Fibroblast of villous mesenchyme (primary cell): ENCODE measurements at regions not wholly inside any gene's neighbourhood (a gene's known extent, or its start where the extent isn't known, plus 50 kb on each side); places are given as distances from the start of the nearest gene placed in this dataset.

Experiments
- DNase-seq: peaks from one replicate; pipeline ENCODE4 v3.0.0-alpha.2; 2010; ENCODE audit warnings: low read depth
- H3K4me3 ChIP-seq: 2 replicates; pipeline ENCODE4 v1.5.1; 2011; ENCODE audit warnings: low read depth, mild to moderate bottlenecking, low read length
- CTCF ChIP-seq: IDR thresholded peaks from 2 replicates; pipeline ENCODE4 v1.5.1; 2012; ENCODE audit warnings: low read depth, mild to moderate bottlenecking, low read length; ENCODE audit not compliant: insufficient read depth

DNA sequence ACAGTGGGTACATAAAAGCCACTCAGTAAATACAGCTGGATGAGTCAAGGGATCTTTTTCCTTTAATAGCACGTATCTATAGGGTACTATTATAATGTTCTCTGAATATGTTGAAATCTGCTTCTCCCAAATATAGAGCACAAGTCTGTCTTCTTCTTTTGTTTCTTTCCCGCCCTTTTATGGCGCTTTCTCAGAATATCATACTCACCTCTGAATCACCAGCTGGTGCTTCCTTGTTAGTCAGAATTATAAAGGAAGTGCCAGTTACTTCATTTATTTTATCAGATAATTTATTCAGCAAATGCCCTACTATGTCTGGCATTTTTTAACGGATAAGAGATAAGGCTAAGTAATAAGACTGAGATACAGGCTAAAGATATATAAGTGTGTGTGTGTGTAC, 772.9 kb downstream of the SORCS3 start:
- TF ChIP-seq CTCF = no peak
- no peak overlapping the region for H3K4me3 ChIP-seq
- DNase-seq = no peak

- no peak for DNase-seq
- no peak overlapping the region for H3K4me3 ChIP-seq
- no peak for TF ChIP-seq CTCF
These were observed 768.3 kb downstream of the SORCS3 start for GRCh38 chr10:105409370-105409769.

DNA sequence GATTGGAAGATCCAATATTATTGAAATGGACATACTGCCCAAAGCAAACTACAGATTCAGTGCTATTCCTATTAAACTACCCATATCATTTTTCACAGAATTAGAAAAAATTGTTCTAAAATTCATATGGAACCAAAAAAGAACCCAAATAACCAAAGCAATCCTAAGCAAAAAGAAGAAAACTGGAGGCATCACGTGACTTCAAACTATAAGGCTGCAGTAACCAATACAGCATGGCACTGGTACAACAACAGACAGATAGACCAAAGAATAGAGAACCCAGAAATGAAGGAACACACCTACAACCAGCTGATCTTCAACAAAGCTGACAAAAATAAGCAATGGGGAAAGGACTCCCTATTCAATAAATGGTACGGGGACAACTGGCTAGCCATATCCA, 765.4 kb downstream of the SORCS3 start:
- no peak for TF ChIP-seq CTCF
- no peak overlapping the region for H3K4me3 ChIP-seq
- DNase-seq = no peak

DNA sequence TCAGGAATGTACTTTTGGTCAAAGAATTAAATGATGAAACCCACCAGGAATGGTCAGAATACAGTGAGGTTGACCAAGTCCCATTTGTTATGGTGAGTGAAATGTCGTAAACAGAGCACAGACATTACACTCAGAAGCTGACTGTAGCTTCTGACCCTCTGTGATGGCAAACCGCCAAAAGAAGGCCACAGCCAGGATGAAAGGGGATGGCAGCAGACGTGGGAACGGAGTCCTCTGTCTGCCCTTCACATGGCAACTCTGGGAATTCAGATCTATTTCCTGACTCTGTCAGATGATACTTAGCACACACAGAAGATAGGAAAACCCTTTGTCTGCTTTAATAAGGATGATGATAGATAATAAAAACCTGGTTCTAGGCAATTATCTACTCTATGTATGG, 757.1 kb downstream of the SORCS3 start:
- H3K4me3 ChIP-seq = no peak overlapping the region
- DNase-seq = no peak

DNA sequence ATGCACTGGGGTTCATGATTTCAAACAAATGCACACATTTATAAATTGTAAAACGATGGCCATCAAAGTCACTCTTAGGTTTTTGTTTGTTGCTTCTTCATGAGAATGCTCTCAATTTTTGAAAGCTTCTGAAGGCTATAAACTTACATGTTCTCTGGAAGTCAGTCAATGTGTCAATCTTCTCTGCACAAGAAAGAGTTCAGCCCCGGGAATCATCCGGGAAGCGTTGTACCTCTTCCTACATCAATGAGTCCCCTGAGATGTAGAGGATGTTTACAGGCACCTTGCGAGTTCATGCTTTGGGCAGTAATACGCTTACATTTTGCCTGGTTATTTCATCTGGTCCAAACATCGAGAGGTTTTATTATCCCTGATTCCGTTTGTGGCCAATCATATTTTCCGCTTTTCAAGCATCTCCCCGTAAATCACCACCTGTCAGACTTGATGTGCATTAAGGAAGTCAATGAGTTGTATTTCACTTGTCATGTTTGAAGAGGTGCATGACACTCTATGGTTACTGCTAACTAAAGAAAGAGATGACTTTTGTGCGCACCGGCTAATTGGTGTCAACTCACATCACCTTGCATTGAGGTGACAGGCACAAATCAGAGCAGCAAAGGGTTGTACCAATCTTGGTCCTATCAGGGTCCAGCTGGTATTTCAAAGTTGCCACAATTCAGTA, 750.7 kb downstream of the SORCS3 start:
- DNase-seq = no peak
- H3K4me3 ChIP-seq = no peak overlapping the region
- TF ChIP-seq CTCF = no peak

More for the DNA sequence above, 757.1 kb downstream of the SORCS3 start:
- TF ChIP-seq CTCF = no peak

DNA sequence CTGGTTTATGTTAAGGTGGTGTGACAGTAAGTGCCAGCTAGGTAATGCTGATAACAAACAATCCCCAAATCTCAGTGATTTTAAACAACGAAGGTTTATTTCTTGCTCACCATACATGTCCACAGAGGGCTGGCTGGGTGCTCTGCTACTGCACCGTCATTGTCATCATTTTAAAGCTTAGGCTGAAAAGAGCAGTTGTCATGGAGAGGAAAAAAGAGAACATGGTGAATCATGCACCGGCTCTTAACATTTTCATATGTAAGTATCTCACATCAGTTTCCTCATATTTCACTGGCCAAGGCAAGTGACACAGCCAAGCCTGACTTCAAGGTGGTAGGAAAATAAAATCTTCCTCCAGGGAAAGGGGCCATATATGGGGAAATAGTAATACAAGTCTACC, 746.9 kb downstream of the SORCS3 start:
- no peak for DNase-seq
- TF ChIP-seq CTCF = no peak
- H3K4me3 ChIP-seq = no peak overlapping the region

DNA sequence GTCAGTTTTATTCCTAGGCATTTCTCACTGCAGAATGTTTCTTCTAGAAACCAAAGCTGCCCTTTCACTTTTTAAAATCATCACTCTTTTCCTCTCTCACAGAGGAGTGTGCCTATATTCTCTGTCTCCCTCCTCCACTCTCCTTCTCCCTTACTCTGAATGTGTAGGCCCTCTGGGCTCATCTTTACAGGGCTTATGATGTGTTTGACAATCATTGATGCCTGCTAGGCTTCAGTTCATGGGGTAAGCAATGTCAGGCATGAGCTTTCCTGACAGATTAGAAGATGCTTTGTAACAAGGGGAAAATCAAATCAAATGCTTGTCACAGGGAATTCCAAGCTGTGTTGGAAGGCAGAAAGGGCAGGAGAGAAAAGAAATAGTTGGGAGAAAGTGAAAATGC, 742.9 kb downstream of the SORCS3 start:
- H3K4me3 ChIP-seq = no peak overlapping the region
- TF ChIP-seq CTCF = no peak
- no peak for DNase-seq
